Mesenchymal stem cell (in vitro differentiated cells and primary cell): ENCODE measurements at regions not wholly inside any gene's neighbourhood (a gene's known extent, or its start where the extent isn't known, plus 50 kb on each side); places are given as distances from the start of the nearest gene placed in this dataset.
A peak's percentile ranks its signal among the peaks of the same experiment; 100 is the strongest.

ENCODE experiments used
- DNase-seq: peaks from one replicate; pipeline ENCODE4 v3.0.0-alpha.2; 2013
- H2AFZ ChIP-seq: one replicate; pipeline ENCODE4 v1.6.1; 2013; ENCODE audit warnings: low read depth, mild to moderate bottlenecking, control low read depth, inconsistent platforms, low read length, moderate library complexity
- H2AK5ac ChIP-seq: 2 replicates; pipeline ENCODE4 v1.6.1; 2013; ENCODE audit warnings: low read length, moderate library complexity, mild to moderate bottlenecking, inconsistent platforms; ENCODE audit not compliant: severe bottlenecking
- H2BK120ac ChIP-seq: one replicate; pipeline ENCODE4 v1.6.1; 2013; ENCODE audit warnings: low read depth, mild to moderate bottlenecking, inconsistent platforms, low read length, moderate library complexity
- H2BK12ac ChIP-seq, 2 experiments: one replicate each; pipeline ENCODE4 v1.6.1; 2013; ENCODE audit warnings: inconsistent platforms in 2 of 2, low read length in 2 of 2, mild to moderate bottlenecking in 2 of 2, moderate library complexity in 2 of 2, control low read depth in 1 of 2
- H2BK15ac ChIP-seq: one replicate; pipeline ENCODE4 v1.6.1; 2013; ENCODE audit warnings: mild to moderate bottlenecking, low read depth, inconsistent platforms; ENCODE audit not compliant: poor library complexity, severe bottlenecking
- H2BK5ac ChIP-seq: 2 replicates; pipeline ENCODE4 v1.6.1; 2013; ENCODE audit warnings: low read depth, mild to moderate bottlenecking, low read length, control low read depth, inconsistent platforms; ENCODE audit not compliant: poor library complexity, severe bottlenecking
- H3K14ac ChIP-seq, 2 experiments: one replicate each; pipeline ENCODE4 v1.6.1; 2013; ENCODE audit warnings: inconsistent platforms in 2 of 2, low read length in 2 of 2, control low read depth in 1 of 2, mild to moderate bottlenecking in 1 of 2, moderate library complexity in 1 of 2
- H3K18ac ChIP-seq, 2 experiments: one replicate each; pipeline ENCODE4 v1.6.1; 2013; ENCODE audit warnings: inconsistent platforms in 2 of 2, low read length in 2 of 2, control low read depth in 1 of 2, low read depth in 1 of 2, mild to moderate bottlenecking in 1 of 2
- H3K23ac ChIP-seq, 2 experiments: one replicate each; pipeline ENCODE4 v1.6.1; 2013; ENCODE audit warnings: inconsistent platforms in 2 of 2, low read length in 2 of 2, mild to moderate bottlenecking in 2 of 2, moderate library complexity in 2 of 2, control low read depth in 1 of 2
- H3K27ac ChIP-seq: 2 replicates; pipeline ENCODE4 v1.5.1; 2013; ENCODE audit warnings: mild to moderate bottlenecking, moderate library complexity, low read length, control low read depth, inconsistent platforms; ENCODE audit not compliant: poor library complexity, severe bottlenecking
- H3K27me3 ChIP-seq, 2 experiments: 2 replicates each; pipeline versions ENCODE4 v1.6.1 to v1.7.0; 2013; ENCODE audit warnings: low read length in 2 of 2, mild to moderate bottlenecking in 2 of 2, moderate library complexity in 2 of 2, control low read depth in 1 of 2, inconsistent platforms in 1 of 2; ENCODE audit not compliant: control insufficient read depth in 1 of 2, insufficient read depth in 1 of 2
- H3K36me3 ChIP-seq, 2 experiments: 2 replicates each; pipeline versions ENCODE4 v1.6.1 to v1.7.0; 2013; ENCODE audit warnings: low read length in 2 of 2, control low read depth in 1 of 2, inconsistent platforms in 1 of 2, low read depth in 1 of 2, mild to moderate bottlenecking in 1 of 2; ENCODE audit not compliant: insufficient read depth in 2 of 2, control insufficient read depth in 1 of 2
- H3K4ac ChIP-seq, 2 experiments: one replicate each; pipeline ENCODE4 v1.6.1; 2013; ENCODE audit warnings: inconsistent platforms in 2 of 2, low read length in 2 of 2, mild to moderate bottlenecking in 2 of 2, moderate library complexity in 2 of 2, control low read depth in 1 of 2, low read depth in 1 of 2
- H3K4me1 ChIP-seq: 2 replicates; pipeline ENCODE4 v1.6.1; 2013; ENCODE audit warnings: low read depth, low read length, control low read depth; ENCODE audit not compliant: control insufficient read depth, insufficient read depth
- H3K4me2 ChIP-seq: 2 replicates; pipeline ENCODE4 v1.6.1; 2013; ENCODE audit warnings: low read length, mild to moderate bottlenecking, inconsistent platforms; ENCODE audit not compliant: poor library complexity, severe bottlenecking
- H3K4me3 ChIP-seq, 2 experiments: 2 replicates each; pipeline versions ENCODE4 v1.5.1 to v1.7.0; 2013; ENCODE audit warnings: low read length in 2 of 2, mild to moderate bottlenecking in 2 of 2, control low read depth in 1 of 2, low read depth in 1 of 2; ENCODE audit not compliant: insufficient read depth in 1 of 2
- H3K79me1 ChIP-seq: replicated peaks from 2 replicates; pipeline ENCODE4 v1.6.1; 2013; ENCODE audit warnings: mild to moderate bottlenecking, control low read depth, low read length, inconsistent platforms; ENCODE audit not compliant: poor library complexity, severe bottlenecking
- H3K9ac ChIP-seq: 2 replicates; pipeline ENCODE4 v1.7.0; 2013; ENCODE audit warnings: mild to moderate bottlenecking, low read length, moderate library complexity
- H3K9me3 ChIP-seq: 2 replicates; pipeline ENCODE4 v1.7.0; 2013; ENCODE audit warnings: mild to moderate bottlenecking, low read length; ENCODE audit not compliant: control insufficient read depth
- H4K8ac ChIP-seq: one replicate; pipeline ENCODE4 v1.6.1; 2013; ENCODE audit warnings: inconsistent platforms, mild to moderate bottlenecking, low read length, moderate library complexity
- H4K91ac ChIP-seq: one replicate; pipeline ENCODE4 v1.6.1; 2013; ENCODE audit warnings: mild to moderate bottlenecking, low read length, inconsistent platforms
- WGBS: methylation state at CpG from one replicate; pipeline ENCODE4 v1.1.7; 2013; ENCODE audit warnings: mixed read lengths; 5-methylcytosine and 5-hydroxymethylcytosine counted together

- Histone ChIP-seq H3K18ac (no peak overlapping the region), H2AK5ac (no peak overlapping the region), H3K27ac (no peak overlapping the region), H2BK5ac (peak overlapping the region; percentile 4), H2BK12ac (no peak overlapping the region), H3K36me3 (no peaks in the 10 kb centered on the region), H3K9me3 (no peaks in the 10 kb centered on the region), H3K79me1 (no peaks in the 10 kb centered on the region), H3K4me1 (no peaks in the 10 kb centered on the region), H3K4me2 (peak overlapping the region; percentile 45), H3K4me3 (no peak overlapping the region), H2BK15ac (no peak overlapping the region), H4K91ac (no peak overlapping the region), H4K8ac (no peak overlapping the region), H3K23ac (no peak overlapping the region), H3K27me3 (no peaks in the 10 kb centered on the region), H3K4ac (no peak overlapping the region), H2AFZ (no peak overlapping the region), H3K14ac (no peak overlapping the region), H2BK120ac (no peak overlapping the region), H3K9ac (no peak overlapping the region)
- DNase-seq = no peak
- WGBS = 58% methylated on average over 3 of the region's 3 CpGs
These were observed 1064.8 kb downstream of the SUCLG1 start for GRCh38 chr2:83394134-83394904.

DNA sequence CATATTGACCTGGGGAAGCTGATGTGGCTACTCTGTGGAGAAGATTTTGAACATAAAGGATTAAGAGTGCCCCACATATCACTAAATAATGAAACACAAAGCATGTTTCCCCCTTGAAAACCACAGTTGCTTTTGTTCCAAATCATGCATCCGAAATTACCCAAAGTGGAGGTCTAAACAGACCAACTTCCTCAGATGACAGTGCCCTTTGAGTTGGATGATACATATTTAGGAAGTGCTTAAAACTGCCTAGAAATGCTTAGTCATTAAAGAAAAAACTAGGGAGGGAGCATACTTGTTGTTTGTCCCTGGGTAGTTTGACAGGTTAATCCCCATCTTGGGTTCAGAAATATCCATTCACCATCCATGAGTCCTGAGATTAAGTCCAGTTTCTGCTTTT is 1070.3 kb downstream of the SUCLG1 start:
- Histone ChIP-seq H3K14ac (no peak overlapping the region), H3K27ac (no peak overlapping the region), H2AFZ (no peak overlapping the region), H3K27me3 (no peaks in the 10 kb centered on the region), H2BK15ac (no peak overlapping the region), H3K79me1 (no peaks in the 10 kb centered on the region), H3K4me1 (no peaks in the 10 kb centered on the region), H3K4me2 (no peak overlapping the region), H2BK120ac (no peak overlapping the region), H3K18ac (no peak overlapping the region), H3K23ac (no peak overlapping the region), H3K4me3 (no peak overlapping the region), H3K4ac (no peak overlapping the region), H2BK12ac (no peak overlapping the region), H2AK5ac (no peak overlapping the region), H4K8ac (no peak overlapping the region), H3K9ac (no peak overlapping the region), H3K36me3 (no peaks in the 10 kb centered on the region), H4K91ac (no peak overlapping the region), H3K9me3 (no peaks in the 10 kb centered on the region), H2BK5ac (no peak overlapping the region)
- 67% methylated on average over 1 of the region's 1 CpG for WGBS
- DNase-seq = no peak

DNA sequence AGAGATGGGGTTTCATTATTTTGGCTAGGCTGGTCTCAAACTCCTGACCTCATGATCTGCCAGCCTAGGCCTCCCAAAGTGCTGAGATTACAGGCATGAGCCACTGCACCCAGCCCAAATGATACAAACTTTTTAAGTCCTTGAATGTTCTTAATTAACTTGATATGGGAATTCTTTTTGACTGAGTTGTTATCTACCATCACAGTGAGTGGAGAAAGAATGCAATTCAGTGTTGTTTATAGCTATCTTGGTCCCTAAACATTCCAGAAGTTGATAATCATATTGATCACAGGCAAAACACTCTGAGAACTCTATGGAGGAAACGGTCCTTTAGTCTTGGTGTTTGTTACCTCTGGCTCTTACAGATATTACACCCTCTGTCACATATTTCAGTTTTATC is 1072.5 kb downstream of the SUCLG1 start:
- Histone ChIP-seq H3K79me1 (no peaks in the 10 kb centered on the region), H3K4ac (no peak overlapping the region), H2AFZ (no peak overlapping the region), H3K9me3 (no peaks in the 10 kb centered on the region), H3K4me1 (no peaks in the 10 kb centered on the region), H3K36me3 (no peaks in the 10 kb centered on the region), H2BK12ac (no peak overlapping the region), H3K4me2 (no peak overlapping the region), H3K14ac (no peak overlapping the region), H3K9ac (no peak overlapping the region), H3K27ac (no peak overlapping the region), H2BK5ac (no peak overlapping the region), H3K23ac (no peak overlapping the region), H2BK120ac (no peak overlapping the region), H3K4me3 (no peak overlapping the region), H2AK5ac (no peak overlapping the region), H4K8ac (no peak overlapping the region), H3K18ac (no peak overlapping the region), H4K91ac (no peak overlapping the region), H3K27me3 (no peaks in the 10 kb centered on the region), H2BK15ac (no peak overlapping the region)
- WGBS = no CpG with 5 or more reads among the region's 1 CpG
- no peak for DNase-seq

DNA sequence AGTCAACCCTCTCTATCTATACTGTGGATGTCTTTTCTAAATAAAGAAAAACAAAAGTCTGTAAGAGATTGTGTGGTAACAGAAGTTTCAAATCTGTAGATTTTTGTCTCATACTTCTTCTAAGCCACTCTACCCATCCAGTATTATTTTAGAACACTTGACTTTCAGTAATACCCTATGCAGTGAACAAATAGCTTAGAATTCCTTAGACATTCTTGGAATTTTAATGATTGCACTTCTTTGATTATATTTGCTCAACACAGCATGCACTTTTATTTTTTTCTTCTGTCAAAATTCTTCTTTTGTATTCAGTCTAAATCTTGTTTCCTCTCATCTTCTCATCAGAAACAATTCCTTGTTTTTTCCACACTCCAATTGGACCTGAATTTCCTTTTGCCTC is 1080.2 kb downstream of the SUCLG1 start:
- no peak overlapping the region for H2BK12ac ChIP-seq
- no peak overlapping the region for H2BK120ac ChIP-seq
- no peak overlapping the region for H2BK5ac ChIP-seq
- no peaks in the 10 kb centered on the region for H3K79me1 ChIP-seq
- H3K4me1 ChIP-seq = no peaks in the 10 kb centered on the region
- no peaks in the 10 kb centered on the region for H3K36me3 ChIP-seq
- no peak overlapping the region for H2BK15ac ChIP-seq
- no peak overlapping the region for H3K23ac ChIP-seq
- no peak overlapping the region for H3K27ac ChIP-seq
- no peak overlapping the region for H3K4me3 ChIP-seq
- H3K18ac ChIP-seq = no peak overlapping the region
- no peak for DNase-seq
- no peak overlapping the region for H2AFZ ChIP-seq
- H2AK5ac ChIP-seq = no peak overlapping the region
- no peaks in the 10 kb centered on the region for H3K27me3 ChIP-seq
- peaks cover 4% of the 10 kb centered on the region for H3K9me3 ChIP-seq
- no peak overlapping the region for H3K9ac ChIP-seq
- no peak overlapping the region for H3K4me2 ChIP-seq
- H3K14ac ChIP-seq = no peak overlapping the region
- no peak overlapping the region for H4K91ac ChIP-seq
- no peak overlapping the region for H3K4ac ChIP-seq
- no peak overlapping the region for H4K8ac ChIP-seq
